Hematopoietic multipotent progenitor cell treated with erythropoietin and hydrocortisone succinate and interleukin-3 and kit ligand, for 4 days (in vitro differentiated cells): ENCODE measurements at regions not wholly inside any gene's neighbourhood (a gene's known extent, or its start where the extent isn't known, plus 50 kb on each side); places are given as distances from the start of the nearest gene placed in this dataset.
A peak's percentile ranks its signal among the peaks of the same experiment; 100 is the strongest.

ENCODE experiments used
- DNase-seq: peaks from one replicate; pipeline ENCODE4 v3.0.0-alpha.2; 2015

- no peak for DNase-seq
Observed at GRCh38 chr21:39124681-39125251, 58.5 kb downstream of the PSMG1 start.

DNA sequence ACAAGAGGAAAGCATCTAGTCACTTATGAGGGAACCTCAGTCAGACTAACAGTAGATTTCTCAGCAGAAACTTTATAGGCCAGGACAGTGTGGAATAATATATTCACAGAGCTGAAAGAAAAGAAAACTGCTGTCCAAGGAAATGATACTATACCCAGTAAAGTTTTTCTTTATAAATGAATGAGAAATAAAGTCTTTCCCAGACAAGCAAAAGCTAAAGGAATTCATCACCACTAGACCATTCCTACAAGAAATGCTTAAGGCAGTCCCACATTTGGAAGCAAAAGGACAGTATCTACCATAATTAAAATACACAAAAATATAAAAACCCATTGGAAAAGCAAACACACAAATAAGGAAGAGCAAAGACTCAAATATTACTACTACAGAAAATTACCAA, 59.9 kb downstream of the PSMG1 start:
- DNase-seq, result no peak

DNA sequence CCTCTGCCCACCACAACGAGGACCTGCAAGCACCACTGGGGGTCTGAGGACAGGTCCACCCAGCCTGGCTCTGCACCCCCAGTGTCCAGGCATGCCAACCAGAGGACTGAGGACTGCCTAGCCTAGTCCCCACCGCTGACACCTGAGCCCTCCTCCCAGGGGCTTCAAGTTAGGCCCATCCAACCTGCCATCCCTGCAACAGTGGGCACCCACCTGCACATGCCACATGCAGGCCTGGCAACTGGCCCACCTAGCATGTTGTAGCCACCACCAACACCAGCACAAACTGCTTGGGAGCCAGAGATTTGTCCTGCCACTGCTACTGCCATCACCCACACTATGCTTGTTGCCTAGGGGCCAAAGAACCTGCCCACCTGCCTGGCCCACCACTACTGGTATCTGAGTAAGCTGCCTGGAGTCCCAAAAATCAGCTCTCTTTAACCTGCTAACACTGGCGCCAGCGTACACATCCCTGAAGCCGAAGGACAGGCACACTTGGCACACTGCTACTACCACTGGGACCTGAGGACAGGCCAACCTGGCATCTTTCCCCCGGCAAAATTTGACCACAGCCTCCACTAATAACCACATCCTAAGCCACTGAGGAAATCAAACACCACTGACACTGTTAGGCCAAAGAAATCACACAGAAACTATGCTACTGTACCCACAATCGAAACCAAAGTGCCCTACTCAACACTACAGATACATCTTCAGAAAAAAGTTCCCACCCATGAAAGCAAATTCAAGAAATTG, 61.5 kb downstream of the PSMG1 start:
- DNase-seq, result peak; percentile 38

- peak; percentile 46 for DNase-seq
Observed at GRCh38 chr21:39120876-39121599, 62.2 kb downstream of the PSMG1 start.

DNA sequence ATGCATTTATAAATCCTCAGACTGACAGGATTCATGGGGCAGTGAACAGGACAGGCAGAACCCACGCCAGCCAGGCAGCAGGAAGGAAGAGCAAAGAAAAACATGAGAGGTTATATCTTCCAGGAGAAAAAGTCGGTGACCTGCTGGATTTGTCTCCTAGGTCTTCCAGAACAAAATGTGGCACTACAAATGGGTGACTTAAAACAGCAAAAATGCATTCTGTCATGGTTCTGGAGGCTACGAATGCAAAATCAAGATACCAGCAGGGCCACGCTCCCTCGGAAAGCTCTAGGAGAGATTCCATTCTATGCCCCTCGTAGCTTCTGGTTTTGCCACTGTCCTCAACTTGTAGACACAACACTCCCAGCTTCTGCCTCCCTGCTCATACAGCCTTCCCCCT, 63.4 kb downstream of the PSMG1 start:
- no peak for DNase-seq

DNA sequence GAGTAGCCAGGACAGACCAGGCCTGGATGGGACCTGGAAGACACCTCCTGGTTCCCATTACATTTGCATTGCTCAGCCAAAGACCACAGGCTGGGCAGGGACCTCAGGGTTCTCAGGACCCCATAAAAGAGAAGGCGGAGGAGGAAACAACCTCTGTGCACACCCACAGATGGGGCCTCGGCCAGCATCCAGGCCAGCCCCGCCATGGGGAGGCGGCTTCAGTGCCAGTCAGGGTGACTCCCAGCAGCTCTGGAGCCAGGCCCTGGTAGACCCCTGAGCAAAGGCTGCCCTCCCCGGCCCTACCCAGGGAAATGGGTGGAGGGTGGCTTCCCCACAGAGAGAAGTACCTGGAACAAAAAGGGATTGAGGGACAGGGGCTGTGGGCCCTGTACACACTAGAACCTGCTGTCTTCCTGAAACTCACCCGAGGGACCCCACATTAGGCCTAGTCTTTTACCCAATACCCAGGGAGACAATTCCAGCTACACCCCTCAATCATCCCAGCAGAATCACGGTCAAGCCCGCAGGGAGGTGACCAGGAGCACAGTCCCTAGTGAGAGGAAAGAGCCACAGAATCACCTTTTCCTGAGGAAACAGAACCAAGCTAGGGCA, 64.5 kb downstream of the PSMG1 start:
- no peak for DNase-seq

GRCh38 chr21:39118061-39118460, 65.2 kb downstream of the PSMG1 start:
- DNase-seq, result no peak

DNA sequence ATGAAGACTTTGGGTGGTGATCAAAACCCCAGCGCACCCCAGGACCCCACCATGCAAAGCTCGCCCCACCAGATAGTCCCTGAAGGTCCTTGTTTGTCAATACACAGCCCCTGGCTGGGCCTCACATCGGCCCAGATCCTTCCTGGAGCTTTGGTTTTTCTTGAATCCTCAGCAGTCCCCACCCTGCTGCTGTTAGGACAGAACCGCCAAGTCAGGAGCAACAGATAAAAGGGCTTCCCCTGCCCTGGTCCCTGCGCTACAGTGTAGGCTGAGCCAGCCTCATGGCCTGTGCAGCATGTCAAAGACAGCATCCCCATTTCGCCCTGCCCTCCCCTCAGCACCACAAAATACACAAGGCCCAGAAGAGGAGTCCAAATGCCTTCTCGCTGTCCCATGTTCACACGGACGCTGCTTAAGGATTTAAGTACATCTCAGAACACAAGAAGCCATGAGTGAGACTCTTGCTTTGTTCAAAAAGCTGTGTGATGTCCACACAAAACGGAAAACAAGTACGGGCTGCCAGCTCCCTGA, 65.7 kb downstream of the PSMG1 start:
- no peak for DNase-seq

GRCh38 chr21:39116761-39117439, 66.4 kb downstream of the PSMG1 start:
- no peak for DNase-seq

GRCh38 chr21:39115576-39116235, 67.5 kb downstream of the PSMG1 start:
- DNase-seq, result no peak

- no peak for DNase-seq
Observed at GRCh38 chr21:39114871-39115575, 68.2 kb downstream of the PSMG1 start.

DNA sequence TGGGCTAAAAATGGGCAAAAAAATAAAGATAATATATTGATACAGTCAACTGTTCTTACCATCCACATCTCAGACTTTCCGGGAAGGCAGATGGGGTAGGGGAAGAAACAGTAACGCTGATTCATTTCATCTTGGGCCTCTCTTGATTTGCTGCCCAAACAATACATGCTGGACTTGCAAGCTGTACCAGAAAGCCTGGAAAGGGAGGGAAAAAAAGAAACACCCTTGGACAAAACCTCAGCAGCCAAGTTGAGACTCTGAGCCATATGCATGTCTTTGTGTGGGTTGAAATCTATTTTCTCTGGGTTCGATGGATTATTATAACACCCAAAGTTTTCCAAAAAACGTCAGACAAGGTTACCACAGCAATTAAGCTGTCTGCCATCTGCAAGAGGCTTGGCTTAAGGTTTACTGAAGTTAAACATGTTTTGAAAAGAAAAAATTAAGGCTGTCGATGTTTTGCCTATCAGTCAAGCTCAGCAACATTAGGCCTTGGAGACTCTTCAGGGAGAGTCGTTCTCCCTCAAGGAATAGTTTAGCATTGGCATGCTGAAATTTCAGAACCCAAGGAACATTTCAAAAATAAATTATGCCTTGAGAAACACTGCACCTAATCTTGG, 71.2 kb downstream of the PSMG1 start:
- no peak for DNase-seq

DNA sequence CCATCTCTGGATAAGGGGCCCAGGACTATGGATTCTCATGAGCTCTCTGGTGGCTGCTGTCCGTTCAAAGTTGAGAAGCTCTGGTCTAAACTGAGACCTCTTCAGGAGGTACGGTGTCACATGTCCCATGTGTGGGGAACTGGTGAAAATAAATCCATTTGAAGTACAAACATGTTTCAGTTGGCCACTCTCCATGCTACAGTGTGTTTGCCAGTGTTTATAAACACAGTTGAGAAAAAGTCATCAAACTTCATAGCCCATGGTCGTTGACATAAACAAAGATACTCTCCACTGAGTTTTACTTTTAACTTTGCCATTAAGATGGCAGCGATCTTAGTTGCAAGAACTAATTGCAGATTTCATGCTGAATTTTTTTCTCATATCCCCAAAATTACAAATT, 72.8 kb downstream of the PSMG1 start:
- DNase-seq, result no peak

- DNase-seq, result no peak
Observed at GRCh38 chr21:39109596-39110210, 73.5 kb downstream of the PSMG1 start.

- DNase-seq, result no peak
Observed at GRCh38 chr21:39109163-39109530, 74.1 kb downstream of the PSMG1 start.

DNA sequence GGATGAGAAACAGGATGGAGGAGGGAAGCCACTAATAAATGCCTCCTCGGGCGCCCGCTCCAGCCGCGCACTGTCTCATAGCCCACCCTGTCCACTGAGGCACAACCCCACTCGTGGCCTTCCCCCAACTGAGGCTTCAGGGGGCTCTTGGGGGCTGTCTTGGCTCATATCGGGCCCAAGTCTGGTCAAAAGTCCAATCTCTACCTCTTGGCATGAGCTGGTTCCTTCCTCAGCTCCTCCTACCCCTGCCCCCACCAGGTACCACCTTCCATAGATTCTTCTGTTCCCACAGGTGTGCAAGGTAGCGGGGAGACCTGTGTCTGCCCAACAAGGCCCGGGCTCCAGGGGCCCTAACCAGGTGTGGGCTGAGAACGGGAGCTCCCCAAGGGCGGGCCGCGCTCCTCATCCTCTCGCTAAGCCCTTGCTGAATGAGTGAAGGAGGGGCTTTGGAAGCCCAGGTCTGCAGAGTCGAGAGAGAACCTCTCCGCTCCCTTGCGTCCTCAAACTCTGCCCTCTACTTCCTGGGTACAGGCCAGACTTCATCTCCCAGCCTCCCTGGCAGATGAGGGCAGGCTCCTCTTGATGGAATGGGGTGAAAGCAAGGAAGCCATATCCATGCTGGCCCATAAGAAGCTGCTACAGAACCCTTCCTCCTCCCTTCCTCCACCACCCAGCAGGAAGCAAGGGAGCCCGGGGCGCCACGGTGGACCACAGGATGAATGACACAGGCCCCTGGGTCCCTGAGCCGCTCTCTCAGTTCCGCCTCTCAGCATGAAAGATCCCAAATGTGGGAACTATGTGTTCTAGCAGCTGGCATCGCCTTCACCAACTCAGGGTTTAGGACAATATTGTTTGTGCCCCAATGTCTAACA, 74.7 kb downstream of the PSMG1 start:
- no peak for DNase-seq

DNA sequence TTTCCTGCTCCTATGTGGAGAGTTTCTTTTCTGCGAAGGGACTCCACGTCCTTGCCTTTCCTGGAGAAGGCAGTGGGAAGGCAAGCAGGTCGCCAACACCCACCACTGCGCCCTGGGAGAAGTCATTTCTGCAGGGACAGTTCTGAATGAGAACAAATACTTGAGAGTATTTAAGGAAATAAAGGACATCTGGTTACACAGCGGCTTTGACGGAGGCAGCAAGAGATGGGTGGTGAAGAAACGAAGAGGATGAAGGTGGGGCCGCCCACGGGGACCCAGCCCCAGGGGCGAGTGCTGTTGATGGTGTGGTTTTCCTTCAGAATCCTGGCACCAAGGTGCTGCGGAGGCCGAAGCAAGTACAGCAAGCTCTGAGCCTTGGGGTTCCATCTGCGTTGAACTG, 75.5 kb downstream of the PSMG1 start:
- no peak for DNase-seq

DNA sequence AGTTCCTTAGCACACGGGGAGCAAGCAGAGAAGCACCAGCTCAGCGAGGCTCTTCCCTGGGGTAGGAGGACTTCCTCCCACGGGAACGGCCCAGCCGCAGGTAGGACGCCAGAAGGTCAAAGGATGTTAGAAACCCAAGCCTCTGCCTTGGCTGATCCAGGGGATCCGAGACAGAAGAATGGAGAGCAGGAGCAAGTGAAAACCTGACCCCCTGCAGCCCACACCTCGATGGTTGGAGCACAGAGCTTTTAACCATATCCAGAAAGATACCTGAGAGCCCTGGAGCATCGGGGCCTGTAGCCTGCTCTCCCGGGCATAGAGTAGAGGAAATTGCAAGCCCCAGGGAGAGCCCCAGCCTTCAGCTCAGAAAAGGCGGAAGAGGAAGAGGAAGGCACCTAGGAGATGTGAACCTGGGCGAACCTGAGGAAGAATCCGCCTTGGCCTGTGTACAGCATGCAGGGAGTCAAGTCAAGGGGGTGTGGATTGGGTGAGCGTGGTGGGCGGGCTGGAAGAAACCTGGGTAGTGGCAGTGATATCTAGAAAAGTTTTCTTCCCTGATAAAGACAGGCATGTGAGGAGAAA, 76.3 kb downstream of the PSMG1 start:
- DNase-seq, result no peak

GRCh38 chr21:39105836-39106235, 77.4 kb downstream of the PSMG1 start:
- DNase-seq, result peak; percentile 68
